BLaER1 treated with 17β-estradiol and CSF1 and Interleukin-3, amounts not matched to agents 10 nM and 100 nM (cell line): ENCODE measurements at regions not wholly inside any gene's neighbourhood (a gene's known extent, or its start where the extent isn't known, plus 50 kb on each side); places are given as distances from the start of the nearest gene placed in this dataset.

ENCODE experiments used
- H3K27ac ChIP-seq, 11 experiments: shearing (Covaris generic); formaldehyde crosslinking; 2 replicates each; pipeline ENCODE4 v1.8.1; 2022
- H3K27me3 ChIP-seq, 11 experiments: shearing (Covaris generic); formaldehyde crosslinking; 2 replicates each; pipeline ENCODE4 v1.8.1; 2022
- H3K36me3 ChIP-seq, 11 experiments: shearing (Covaris generic); formaldehyde crosslinking; 2 replicates each; pipeline ENCODE4 v1.8.1; 2022
- H3K4me1 ChIP-seq, 10 experiments: shearing (Covaris generic); formaldehyde crosslinking; 2 replicates each; pipeline ENCODE4 v1.8.1; 2022
- H3K4me2 ChIP-seq, 11 experiments: shearing (Covaris generic); formaldehyde crosslinking; 2 replicates each; pipeline ENCODE4 v1.8.1; 2022
- H3K4me3 ChIP-seq, 10 experiments: shearing (Covaris generic); formaldehyde crosslinking; 2 replicates each; pipeline ENCODE4 v1.8.1; 2022
- H3K9ac ChIP-seq, 11 experiments: shearing (Covaris generic); formaldehyde crosslinking; 2 replicates each; pipeline ENCODE4 v1.8.1; 2022
- H3K9me3 ChIP-seq, 11 experiments: shearing (Covaris generic); formaldehyde crosslinking; replicated peaks in 1 of 11; 2 replicates each; pipeline ENCODE4 v1.8.1; 2022
- H4K20me1 ChIP-seq, 11 experiments: shearing (Covaris generic); formaldehyde crosslinking; 2 replicates each; pipeline ENCODE4 v1.8.1; 2022
- Cebpa-rat ChIP-seq, 11 experiments: shearing (Covaris generic); IDR thresholded peaks; 2 replicates each; pipeline ENCODE4 v1.8.1; 2022

DNA sequence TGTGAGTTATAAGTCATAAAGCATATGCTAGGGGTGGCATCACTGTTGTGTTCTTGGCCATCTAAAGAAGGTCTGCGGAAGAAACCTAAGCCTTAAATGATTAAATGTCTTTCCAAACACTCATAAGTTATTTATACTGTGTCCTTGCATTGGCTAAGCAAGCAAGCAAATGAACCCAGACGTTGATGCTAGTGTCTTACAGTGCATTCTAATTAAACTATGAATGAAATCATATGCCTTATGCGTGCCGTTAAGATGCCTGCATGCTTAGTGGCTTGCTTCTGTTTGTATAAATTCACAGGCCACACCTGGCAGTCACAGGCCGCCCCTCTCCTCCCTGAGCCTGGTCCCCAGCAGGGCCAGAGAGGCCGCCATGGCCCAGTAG is 49.9 kb downstream of the RIN2 start:
- Histone ChIP-seq H3K4me2 (peak overlapping the region in 9 of 11 experiments; percentile 57 to 78 (median 70); a peak in 11 of 22 replicates), H3K36me3 (peaks cover 0 to 40% (median 12%) of the 10 kb centered on the region in 11 experiments; a peak in 13 of 22 replicates), H3K9ac (no peak overlapping the region), H3K4me3 (no peak overlapping the region), H4K20me1 (no peaks in the 10 kb centered on the region; a peak in 4 of 22 replicates), H3K9me3 (peaks cover 0 to 16% (median 6%) of the 10 kb centered on the region in 11 experiments; a peak in 8 of 22 replicates), H3K27me3 (no peaks in the 10 kb centered on the region), H3K27ac (peak overlapping the region in 1 of 11 experiments; percentile 34; a peak in 1 of 22 replicates), H3K4me1 (peaks cover 56 to 74% (median 64%) of the 10 kb centered on the region in 10 experiments)
- TF ChIP-seq Cebpa-rat (IDR thresholded peaks at IDR 0.05), result no peak

DNA sequence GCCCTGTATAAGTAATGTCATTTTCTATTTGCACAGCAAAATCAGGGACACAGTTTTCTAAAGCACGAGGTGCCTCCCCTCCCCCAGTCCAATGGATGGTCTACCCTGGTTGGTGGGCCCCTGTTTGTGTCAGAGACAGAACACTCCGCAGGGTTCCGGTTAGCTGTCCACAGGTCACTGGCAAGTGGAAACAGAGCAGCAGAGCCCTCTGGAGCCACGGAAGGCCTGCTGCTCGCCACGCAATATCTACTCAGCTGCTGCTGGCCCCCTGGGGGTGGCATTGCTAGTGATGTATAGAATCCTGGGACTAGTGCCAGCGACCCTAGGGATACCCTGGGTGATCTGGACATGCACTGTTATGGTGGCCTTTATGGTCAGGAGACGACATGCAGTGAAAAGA is 50.4 kb downstream of the RIN2 start:
- Histone ChIP-seq H3K9me3 (peaks cover 0 to 13% (median 6%) of the 10 kb centered on the region in 11 experiments; a peak in 7 of 22 replicates), H3K4me2 (peak overlapping the region; percentile 57 to 78 (median 67); a peak in 18 of 22 replicates), H3K36me3 (peaks cover 0 to 36% (median 12%) of the 10 kb centered on the region in 11 experiments; a peak in 12 of 22 replicates), H3K27ac (peak overlapping the region in 1 of 11 experiments; percentile 34; a peak in 2 of 22 replicates), H3K4me3 (no peak overlapping the region), H3K9ac (no peak overlapping the region), H3K4me1 (peaks cover 55 to 76% (median 68%) of the 10 kb centered on the region in 10 experiments), H4K20me1 (no peaks in the 10 kb centered on the region; a peak in 4 of 22 replicates), H3K27me3 (no peaks in the 10 kb centered on the region)
- TF ChIP-seq Cebpa-rat (IDR thresholded peaks at IDR 0.05), result no peak

DNA sequence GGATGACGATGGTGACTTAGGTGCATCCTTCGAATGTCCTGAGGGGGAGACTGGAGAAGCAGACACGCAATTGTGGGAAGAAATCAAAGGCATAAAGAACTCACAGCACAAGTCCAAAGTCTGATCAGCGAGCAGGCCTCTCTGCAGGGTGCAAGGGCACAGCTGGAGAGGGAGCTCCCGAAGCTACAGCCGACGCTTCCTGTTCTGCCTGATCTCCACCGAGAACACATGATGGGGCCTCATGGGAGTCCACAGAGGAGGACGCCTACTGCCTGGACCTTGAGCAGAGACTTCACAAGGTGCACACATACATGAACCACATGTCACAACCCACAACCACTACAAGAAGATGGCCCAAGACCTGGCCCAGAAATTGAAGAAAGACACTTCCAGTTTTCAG is 51.4 kb downstream of the RIN2 start:
- no peak for TF ChIP-seq Cebpa-rat (IDR thresholded peaks at IDR 0.05)
- peak overlapping the region in 3 of 11 experiments; percentile 15 to 27 (median 26); a peak in 3 of 22 replicates for H3K27ac ChIP-seq
- peak overlapping the region in 1 of 11 experiments; percentile 11; a peak in 1 of 22 replicates for H3K9ac ChIP-seq
- no peaks in the 10 kb centered on the region for H3K27me3 ChIP-seq
- peak overlapping the region; percentile 57 to 78 (median 67) for H3K4me2 ChIP-seq
- no peaks in the 10 kb centered on the region; a peak in 3 of 22 replicates for H4K20me1 ChIP-seq
- peaks cover 53 to 82% (median 73%) of the 10 kb centered on the region in 10 experiments for H3K4me1 ChIP-seq
- H3K4me3 ChIP-seq, result no peak overlapping the region
- peaks cover 0 to 12% (median 6%) of the 10 kb centered on the region in 11 experiments; a peak in 7 of 22 replicates for H3K9me3 ChIP-seq
- H3K36me3 ChIP-seq, result peaks cover 0 to 34% (median 10%) of the 10 kb centered on the region in 11 experiments; a peak in 12 of 22 replicates

DNA sequence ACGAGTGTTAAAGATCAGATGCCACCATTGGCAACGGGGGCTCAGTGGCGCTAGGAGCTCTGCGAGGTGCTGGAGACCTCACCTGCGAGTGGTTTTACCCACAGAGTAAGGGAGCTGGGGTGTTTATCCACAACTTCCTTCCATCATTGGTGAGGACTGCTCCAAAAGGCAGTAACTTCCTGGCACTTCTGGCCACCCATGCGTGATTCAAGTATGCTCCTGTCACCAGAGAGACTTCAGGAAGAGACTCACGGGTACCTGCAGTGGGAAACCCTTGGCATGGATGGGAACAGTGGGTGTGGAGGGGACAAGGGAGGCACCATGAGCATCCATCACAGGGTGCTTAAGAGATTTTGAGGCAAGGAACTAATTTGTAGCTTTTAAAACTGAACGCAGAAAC is 53.2 kb downstream of the RIN2 start:
- Histone ChIP-seq H3K27me3 (no peaks in the 10 kb centered on the region), H3K9ac (no peak overlapping the region), H3K36me3 (peaks cover 0 to 21% (median 0%) of the 10 kb centered on the region in 11 experiments; a peak in 3 of 22 replicates), H3K9me3 (no peaks in the 10 kb centered on the region), H4K20me1 (no peaks in the 10 kb centered on the region; a peak in 4 of 22 replicates), H3K4me2 (peak overlapping the region; percentile 11 to 86 (median 55)), H3K27ac (peak overlapping the region in 3 of 11 experiments; percentile 19 to 34 (median 32); a peak in 4 of 22 replicates), H3K4me3 (no peak overlapping the region), H3K4me1 (peaks cover 69 to 98% (median 89%) of the 10 kb centered on the region in 10 experiments)
- no peak for TF ChIP-seq Cebpa-rat (IDR thresholded peaks at IDR 0.05)

DNA sequence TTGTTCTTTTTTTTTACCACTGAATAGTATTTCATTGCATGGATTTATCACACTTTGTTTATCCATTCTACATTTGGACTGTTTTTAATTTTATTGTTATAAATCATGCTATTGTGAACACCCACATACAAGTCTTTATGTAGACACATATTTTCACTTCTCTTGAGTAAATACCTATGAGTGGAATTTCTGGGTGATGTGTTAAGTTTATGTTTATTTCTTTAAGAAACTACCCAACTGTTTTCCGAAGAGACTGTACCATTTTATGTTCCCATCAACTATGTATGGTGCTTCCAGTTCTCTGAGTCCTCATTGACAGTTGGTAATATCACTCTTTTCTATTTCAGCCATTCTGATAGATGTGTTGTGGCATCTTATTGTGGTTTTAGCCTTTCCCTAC is 54.0 kb downstream of the RIN2 start:
- H4K20me1 ChIP-seq, result no peaks in the 10 kb centered on the region; a peak in 3 of 22 replicates
- no peaks in the 10 kb centered on the region for H3K27me3 ChIP-seq
- H3K9ac ChIP-seq, result no peak overlapping the region
- no peaks in the 10 kb centered on the region for H3K9me3 ChIP-seq
- peak overlapping the region in 8 of 11 experiments; percentile 20 to 64 (median 43); a peak in 14 of 22 replicates for H3K27ac ChIP-seq
- peak overlapping the region; percentile 46 to 86 (median 74) for H3K4me2 ChIP-seq
- no peak for TF ChIP-seq Cebpa-rat (IDR thresholded peaks at IDR 0.05)
- H3K4me1 ChIP-seq, result peaks cover 71 to 99% (median 89%) of the 10 kb centered on the region in 10 experiments
- H3K36me3 ChIP-seq, result peaks cover 0 to 15% (median 0%) of the 10 kb centered on the region in 11 experiments; a peak in 3 of 22 replicates
- no peak overlapping the region for H3K4me3 ChIP-seq

DNA sequence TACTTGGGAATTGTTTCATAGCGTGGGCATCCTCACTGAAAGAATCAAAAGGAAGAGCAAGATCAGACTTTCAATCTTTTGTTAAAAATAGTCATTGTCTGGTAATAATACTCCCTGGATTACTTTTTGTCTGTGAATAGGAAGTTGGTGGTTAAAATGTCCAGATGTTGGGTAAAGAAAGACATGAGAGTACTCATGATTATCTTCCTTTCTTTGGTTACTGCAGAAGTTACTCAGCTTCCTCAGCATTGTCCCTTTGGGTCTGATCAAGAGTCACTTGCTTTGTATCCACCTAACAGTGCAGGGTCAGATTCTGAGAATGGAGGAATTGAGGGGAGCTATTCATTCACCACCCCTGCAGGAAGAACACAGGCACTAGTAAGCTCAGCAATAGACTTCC is 54.6 kb downstream of the RIN2 start:
- no peaks in the 10 kb centered on the region for H3K9me3 ChIP-seq
- peak overlapping the region in 9 of 11 experiments; percentile 14 to 64 (median 42); a peak in 15 of 22 replicates for H3K27ac ChIP-seq
- TF ChIP-seq Cebpa-rat (IDR thresholded peaks at IDR 0.05), result no peak
- peaks cover 0 to 15% (median 0%) of the 10 kb centered on the region in 11 experiments; a peak in 3 of 22 replicates for H3K36me3 ChIP-seq
- no peak overlapping the region for H3K4me3 ChIP-seq
- no peaks in the 10 kb centered on the region for H3K27me3 ChIP-seq
- H4K20me1 ChIP-seq, result no peaks in the 10 kb centered on the region; a peak in 3 of 22 replicates
- peak overlapping the region; percentile 46 to 86 (median 74) for H3K4me2 ChIP-seq
- peaks cover 75 to 97% (median 90%) of the 10 kb centered on the region in 10 experiments for H3K4me1 ChIP-seq
- H3K9ac ChIP-seq, result 0 out of 22 replicates have a peak overlapping the region, but pooled peaks of 1 of the 11 experiments have one; percentile 3

DNA sequence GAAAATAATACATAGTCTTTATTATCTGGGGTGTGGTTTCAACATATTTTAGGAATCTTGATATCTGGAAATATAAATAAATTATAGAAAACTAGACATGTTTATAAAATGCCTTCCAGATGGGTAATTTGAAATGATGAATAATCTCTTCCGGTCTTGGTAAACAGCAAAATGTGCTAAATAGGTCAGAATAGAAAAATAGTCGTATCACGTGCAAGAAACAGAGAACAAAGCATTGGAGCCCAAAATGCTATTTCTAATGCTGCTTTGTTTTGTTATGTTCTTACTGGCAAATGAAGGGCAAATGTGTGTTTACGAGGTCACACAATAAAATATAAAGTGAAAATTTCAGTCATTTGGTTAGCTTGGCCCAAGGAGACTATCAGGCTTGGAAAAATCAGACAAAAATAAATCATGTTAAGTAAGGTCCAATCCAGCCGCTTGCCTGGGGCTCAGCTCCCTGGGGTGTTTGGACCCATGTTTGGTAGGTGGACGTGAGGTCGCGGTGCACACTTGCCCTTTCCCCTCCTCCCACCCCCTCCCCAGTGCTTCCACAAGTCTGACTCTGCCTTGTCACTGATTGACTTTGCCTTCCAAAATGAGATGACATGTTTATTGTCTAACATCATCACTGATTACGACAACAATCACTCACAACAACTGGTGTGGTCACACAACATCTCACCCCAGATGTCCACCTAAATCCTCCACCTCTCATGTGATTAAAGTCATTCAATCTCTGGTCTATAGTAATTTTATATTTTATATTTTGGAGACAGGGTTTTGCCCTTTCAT is 56.0 kb downstream of the RIN2 start:
- H3K4me2 ChIP-seq, result peak overlapping the region; percentile 55 to 87 (median 74); a peak in 21 of 22 replicates
- peaks cover 1 to 10% (median 3%) of the 10 kb centered on the region in 11 experiments; a peak in 20 of 22 replicates for H3K9me3 ChIP-seq
- peaks cover 63 to 86% (median 80%) of the 10 kb centered on the region in 10 experiments for H3K4me1 ChIP-seq

DNA sequence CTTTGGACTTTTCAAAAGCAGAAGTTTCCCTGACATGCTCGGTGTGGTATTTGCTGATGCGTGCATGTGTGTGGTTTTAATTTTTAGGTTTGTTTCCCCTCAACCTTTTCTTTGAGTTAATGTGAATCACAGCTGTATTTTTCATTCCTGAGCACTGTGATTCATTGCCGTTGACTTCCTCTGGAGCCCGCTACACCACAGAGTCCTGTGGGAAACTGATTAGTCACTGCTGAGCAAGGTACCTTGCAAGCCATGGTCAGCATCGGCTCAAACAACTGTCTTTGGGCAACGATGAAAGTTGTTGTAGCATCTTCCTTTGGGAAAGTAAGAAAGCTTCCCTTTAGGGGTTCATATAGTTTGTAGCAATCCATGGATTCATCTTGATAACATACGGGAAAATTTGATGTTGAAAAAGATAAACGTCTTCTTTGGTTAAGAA is 57.5 kb downstream of the RIN2 start:
- Histone ChIP-seq H3K27me3 (no peaks in the 10 kb centered on the region), H3K4me1 (peaks cover 60 to 78% (median 74%) of the 10 kb centered on the region in 10 experiments), H3K9ac (peak overlapping the region in 4 of 11 experiments; percentile 2 to 55 (median 30); a peak in 5 of 22 replicates), H4K20me1 (no peaks in the 10 kb centered on the region; a peak in 2 of 22 replicates), H3K27ac (peak overlapping the region; percentile 18 to 76 (median 69); a peak in 21 of 22 replicates), H3K9me3 (peaks cover 7 to 17% (median 9%) of the 10 kb centered on the region in 11 experiments; a peak in 20 of 22 replicates), H3K4me2 (peak overlapping the region; percentile 55 to 87 (median 74)), H3K4me3 (no peak overlapping the region; a peak in 1 of 20 replicates), H3K36me3 (peaks cover 0 to 14% (median 5%) of the 10 kb centered on the region in 11 experiments; a peak in 7 of 22 replicates)
- no peak; a peak in 1 of 22 replicates for TF ChIP-seq Cebpa-rat (IDR thresholded peaks at IDR 0.05)

More for the DNA sequence above, 56.0 kb downstream of the RIN2 start:
- no peaks in the 10 kb centered on the region; a peak in 2 of 22 replicates for H4K20me1 ChIP-seq
- TF ChIP-seq Cebpa-rat (IDR thresholded peaks at IDR 0.05), result no peak
- H3K9ac ChIP-seq, result peak overlapping the region in 2 of 11 experiments; percentile 2 to 11; a peak in 2 of 22 replicates
- peak overlapping the region in 10 of 11 experiments; percentile 53 to 76 (median 68); a peak in 16 of 22 replicates for H3K27ac ChIP-seq
- no peaks in the 10 kb centered on the region for H3K27me3 ChIP-seq
- H3K36me3 ChIP-seq, result peaks cover 0 to 14% (median 2%) of the 10 kb centered on the region in 11 experiments; a peak in 7 of 22 replicates
- no peak overlapping the region for H3K4me3 ChIP-seq
